GM12878 (cell line): ENCODE measurements at regions not wholly inside any gene's neighbourhood (a gene's known extent, or its start where the extent isn't known, plus 50 kb on each side); places are given as distances from the start of the nearest gene placed in this dataset.

Experiments used
- BACH1 ChIP-seq: fragments of 450-650 bp; IDR thresholded peaks from 2 replicates; pipeline ENCODE4 v1.6.1; 2017; ENCODE audit warnings: mild to moderate bottlenecking, borderline replicate concordance
- CEBPB ChIP-seq, 2 experiments: fragments of 150-350 bp in 1 of 2; IDR thresholded peaks; 2 replicates each; pipeline ENCODE4 v1.6.1; 2012 to 2014; ENCODE audit warnings: low read depth in 2 of 2, low read length in 2 of 2, borderline replicate concordance in 1 of 2, inconsistent platforms in 1 of 2
- CHD1 ChIP-seq: IDR thresholded peaks from 2 replicates; pipeline ENCODE4 v1.6.1; 2012; ENCODE audit warnings: low read depth, low read length, improper control_type of control experiment
- CTCF ChIP-seq, 3 experiments: IDR thresholded peaks in 2 of 3; conservative IDR thresholded peaks in 1 of 3; 2 replicates each; pipeline ENCODE4 v1.5.1; 2011; ENCODE audit warnings: low read depth in 3 of 3, low read length in 3 of 3, mild to moderate bottlenecking in 3 of 3, control low read depth in 2 of 3, moderate library complexity in 2 of 3, inconsistent platforms in 1 of 3, mixed read lengths in 1 of 3; ENCODE audit not compliant: control insufficient read depth in 2 of 3, insufficient read depth in 1 of 3; ENCODE audit errors: extremely low read depth in 1 of 3
- E2F4 ChIP-seq: IDR thresholded peaks from 2 replicates; pipeline ENCODE4 v1.6.1; 2012; ENCODE audit warnings: low read depth, low read length, improper control_type of control experiment
- EZH2 ChIP-seq: IDR thresholded peaks from 2 replicates; pipeline ENCODE4 v1.6.1; 2012; ENCODE audit warnings: low read depth, mild to moderate bottlenecking, control low read depth, inconsistent platforms, low read length, borderline replicate concordance; ENCODE audit not compliant: control insufficient read depth
- GATAD2B ChIP-seq: fragments of 450-650 bp; conservative IDR thresholded peaks from 2 replicates; pipeline ENCODE4 v1.6.1; 2017; ENCODE audit warnings: low read depth, mild to moderate bottlenecking, moderate library complexity
- NFIC ChIP-seq: IDR thresholded peaks from 2 replicates; pipeline ENCODE4 v1.6.1; 2012; ENCODE audit warnings: low read depth, mild to moderate bottlenecking, inconsistent platforms, low read length, moderate library complexity
- PBX3 ChIP-seq: IDR thresholded peaks from 2 replicates; pipeline ENCODE4 v1.6.1; 2011; ENCODE audit warnings: mild to moderate bottlenecking, low read depth, low read length, moderate library complexity; ENCODE audit not compliant: insufficient replicate concordance
- POLR2A ChIP-seq: IDR thresholded peaks from 2 replicates; pipeline ENCODE4 v1.6.1; 2011; ENCODE audit warnings: low read depth, mild to moderate bottlenecking, low read length
- POLR2AphosphoS5 ChIP-seq: IDR thresholded peaks from 2 replicates; pipeline ENCODE4 v1.6.1; 2011; ENCODE audit warnings: mild to moderate bottlenecking, low read length, inconsistent platforms
- TF ChIP-seq, protein P1 (sequence below): IDR thresholded peaks from 2 replicates; pipeline ENCODE4 v1.6.1; 2011; ENCODE audit warnings: low read depth, low read length, improper control_type of control experiment, borderline replicate concordance
- TF ChIP-seq, protein P2 (sequence below): fragments of 450-650 bp; formaldehyde crosslinking; IDR thresholded peaks from 2 replicates; pipeline ENCODE4 v1.4.0; 2020; ENCODE audit warnings: mild to moderate bottlenecking, moderate library complexity

DNA sequence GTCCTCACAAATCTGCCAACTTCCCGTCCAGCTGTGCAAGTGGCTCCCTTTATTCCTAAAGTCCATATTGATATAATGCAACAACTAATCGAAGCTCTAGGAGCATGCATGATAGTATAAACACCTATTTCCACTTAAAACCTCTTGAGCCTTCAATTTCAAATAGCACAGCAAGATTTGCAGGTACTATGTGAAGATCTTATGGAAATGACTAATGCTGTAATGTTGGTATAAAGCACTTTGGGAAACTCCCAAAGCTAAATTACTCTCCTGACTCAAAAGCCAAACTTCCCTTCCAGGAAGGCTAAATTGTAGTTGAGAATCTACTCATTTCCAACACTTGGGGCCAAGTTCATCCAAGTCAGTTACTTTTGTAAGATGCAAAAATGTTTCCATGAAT, 287.6 kb upstream of the CDH11 start:
- TF ChIP-seq POLR2AphosphoS5 (no peak), NFIC (no peak), CTCF (IDR thresholded peaks at IDR 0.05 in 2 of 3, conservative IDR thresholded peaks at IDR 0.05 in 1 of 3; ENCODE audit: control insufficient read depth in 2 of 3, extremely low read depth in 1 of 3, insufficient read depth in 1 of 3, low read depth in 3 of 3, low read length in 3 of 3) (no peak), CEBPB (IDR thresholded peaks at IDR 0.05; ENCODE audit: borderline replicate concordance in 1 of 2, low read depth in 2 of 2, low read length in 2 of 2) (no peak), GATAD2B (no peak), EZH2 (no peak), BACH1 (no peak), PBX3 (no peak), POLR2A (no peak), E2F4 (no peak), CHD1 (no peak)
- TF ChIP-seq, protein P1, sequence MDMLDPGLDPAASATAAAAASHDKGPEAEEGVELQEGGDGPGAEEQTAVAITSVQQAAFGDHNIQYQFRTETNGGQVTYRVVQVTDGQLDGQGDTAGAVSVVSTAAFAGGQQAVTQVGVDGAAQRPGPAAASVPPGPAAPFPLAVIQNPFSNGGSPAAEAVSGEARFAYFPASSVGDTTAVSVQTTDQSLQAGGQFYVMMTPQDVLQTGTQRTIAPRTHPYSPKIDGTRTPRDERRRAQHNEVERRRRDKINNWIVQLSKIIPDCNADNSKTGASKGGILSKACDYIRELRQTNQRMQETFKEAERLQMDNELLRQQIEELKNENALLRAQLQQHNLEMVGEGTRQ, result no peak
- TF ChIP-seq, protein P2, sequence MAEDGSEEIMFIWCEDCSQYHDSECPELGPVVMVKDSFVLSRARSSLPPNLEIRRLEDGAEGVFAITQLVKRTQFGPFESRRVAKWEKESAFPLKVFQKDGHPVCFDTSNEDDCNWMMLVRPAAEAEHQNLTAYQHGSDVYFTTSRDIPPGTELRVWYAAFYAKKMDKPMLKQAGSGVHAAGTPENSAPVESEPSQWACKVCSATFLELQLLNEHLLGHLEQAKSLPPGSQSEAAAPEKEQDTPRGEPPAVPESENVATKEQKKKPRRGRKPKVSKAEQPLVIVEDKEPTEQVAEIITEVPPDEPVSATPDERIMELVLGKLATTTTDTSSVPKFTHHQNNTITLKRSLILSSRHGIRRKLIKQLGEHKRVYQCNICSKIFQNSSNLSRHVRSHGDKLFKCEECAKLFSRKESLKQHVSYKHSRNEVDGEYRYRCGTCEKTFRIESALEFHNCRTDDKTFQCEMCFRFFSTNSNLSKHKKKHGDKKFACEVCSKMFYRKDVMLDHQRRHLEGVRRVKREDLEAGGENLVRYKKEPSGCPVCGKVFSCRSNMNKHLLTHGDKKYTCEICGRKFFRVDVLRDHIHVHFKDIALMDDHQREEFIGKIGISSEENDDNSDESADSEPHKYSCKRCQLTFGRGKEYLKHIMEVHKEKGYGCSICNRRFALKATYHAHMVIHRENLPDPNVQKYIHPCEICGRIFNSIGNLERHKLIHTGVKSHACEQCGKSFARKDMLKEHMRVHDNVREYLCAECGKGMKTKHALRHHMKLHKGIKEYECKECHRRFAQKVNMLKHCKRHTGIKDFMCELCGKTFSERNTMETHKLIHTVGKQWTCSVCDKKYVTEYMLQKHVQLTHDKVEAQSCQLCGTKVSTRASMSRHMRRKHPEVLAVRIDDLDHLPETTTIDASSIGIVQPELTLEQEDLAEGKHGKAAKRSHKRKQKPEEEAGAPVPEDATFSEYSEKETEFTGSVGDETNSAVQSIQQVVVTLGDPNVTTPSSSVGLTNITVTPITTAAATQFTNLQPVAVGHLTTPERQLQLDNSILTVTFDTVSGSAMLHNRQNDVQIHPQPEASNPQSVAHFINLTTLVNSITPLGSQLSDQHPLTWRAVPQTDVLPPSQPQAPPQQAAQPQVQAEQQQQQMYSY, result no peak
